ENCODE measurements at regions not wholly inside any gene's neighbourhood (a gene's known extent, or its start where the extent isn't known, plus 50 kb on each side); places are given as distances from the start of the nearest gene placed in this dataset.

GRCh38 chr3:159664006-159664405 is 324.6 kb upstream of the IL12A start:
- BruUV-seq (replicated peaks): no TSS peak
- Histone ChIP-seq H4K20me1 (replicated peaks; ENCODE audit: control insufficient read depth, insufficient read depth, low read length) (no peaks in the 10 kb centered on the region), H3K4me1 (replicated peaks in 1 of 2; ENCODE audit: control insufficient read depth in 2 of 2, insufficient read depth in 2 of 2, low read length in 2 of 2) (no peaks in the 10 kb centered on the region), H2AFZ (ENCODE audit: low read depth, low read length) (no peak overlapping the region), H3K9me1 (ENCODE audit: control insufficient read depth, insufficient read depth, low read length) (no peaks in the 10 kb centered on the region), H3K9me3 (replicated peaks; ENCODE audit: control insufficient read depth, insufficient read depth, low read depth, low read length) (no peaks in the 10 kb centered on the region), H3K79me2 (ENCODE audit: control insufficient read depth, insufficient read depth, low read length) (no peaks in the 10 kb centered on the region), H3K36me3 (ENCODE audit: control insufficient read depth, insufficient read depth, low read length) (no peaks in the 10 kb centered on the region), H3K4me2 (ENCODE audit: insufficient read depth, low read length) (no peak overlapping the region), H3K9ac (ENCODE audit: insufficient read depth in 1 of 2, low read depth in 2 of 2, low read length in 2 of 2) (no peak overlapping the region), H3K27me3 (ENCODE audit: control insufficient read depth in 2 of 2, insufficient read depth in 2 of 2, low read length in 2 of 2) (no peaks in the 10 kb centered on the region), H3K27ac (ENCODE audit: extremely low read depth, low read depth, low read length) (no peak overlapping the region), H3K4me3 (no peak overlapping the region)
- ChIA-PET POLR2A (no interaction called here), CTCF (ENCODE audit: low intra/inter-chr PET ratio) (no interaction called here)
- TF ChIP-seq EHMT2 (IDR thresholded peaks at IDR 0.05) (no peak), ZNF121 (CRISPR knock-in tag; conservative IDR thresholded peaks at IDR 0.05) (no peak), HIVEP1 (CRISPR knock-in tag; IDR thresholded peaks at IDR 0.05) (no peak)
- TF ChIP-seq, protein P1, sequence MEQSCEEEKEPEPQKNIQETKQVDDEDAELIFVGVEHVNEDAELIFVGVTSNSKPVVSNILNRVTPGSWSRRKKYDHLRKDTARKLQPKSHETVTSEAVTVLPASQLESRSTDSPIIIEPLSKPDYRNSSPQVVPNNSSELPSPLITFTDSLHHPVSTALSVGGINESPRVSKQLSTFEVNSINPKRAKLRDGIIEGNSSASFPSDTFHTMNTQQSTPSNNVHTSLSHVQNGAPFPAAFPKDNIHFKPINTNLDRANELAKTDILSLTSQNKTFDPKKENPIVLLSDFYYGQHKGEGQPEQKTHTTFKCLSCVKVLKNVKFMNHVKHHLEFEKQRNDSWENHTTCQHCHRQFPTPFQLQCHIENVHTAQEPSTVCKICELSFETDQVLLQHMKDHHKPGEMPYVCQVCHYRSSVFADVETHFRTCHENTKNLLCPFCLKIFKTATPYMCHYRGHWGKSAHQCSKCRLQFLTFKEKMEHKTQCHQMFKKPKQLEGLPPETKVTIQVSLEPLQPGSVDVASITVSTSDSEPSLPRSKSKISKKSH (CRISPR knock-in tag; IDR thresholded peaks at IDR 0.05): no peak
- no peak for FAIRE-seq
- in situ Hi-C loops (cut with MboI): no loop called here
- intact Hi-C loops (cut with micrococcal nuclease): no loop called here
- WGBS (ENCODE audit: insufficient coverage, low coverage, missing lambda C conversion rate): 0% methylated on average over 2 of the region's 2 CpGs
- no peak for ATAC-seq
- no peak for DNase-seq (ENCODE audit: extremely low read depth in 1 of 4, low spot score in 3 of 4)

DNA sequence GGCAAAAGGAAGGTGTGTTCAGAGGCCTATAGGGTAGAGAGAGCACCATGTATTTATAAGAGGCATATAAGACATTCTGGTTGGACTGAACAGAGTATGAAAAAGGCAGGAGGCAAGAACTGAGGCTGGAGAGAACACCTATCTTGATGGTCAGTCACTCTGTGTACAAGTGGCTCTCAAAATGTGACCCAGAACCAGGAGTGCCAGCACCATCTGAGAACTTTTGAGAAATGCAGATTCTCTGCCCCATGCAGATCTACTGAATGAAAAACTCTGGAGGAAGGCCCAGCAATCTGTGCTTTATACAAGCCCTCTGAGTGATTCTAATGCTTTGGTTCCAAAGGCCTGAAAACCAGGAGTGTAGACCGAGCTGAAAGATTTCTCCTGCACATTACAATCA is 324.0 kb upstream of the IL12A start:
- intact Hi-C loops (cut with micrococcal nuclease): no loop called here
- FAIRE-seq: no peak
- no peak for TF ChIP-seq ELF2 (CRISPR knock-in tag; IDR thresholded peaks at IDR 0.05)
- TF ChIP-seq, protein P2, sequence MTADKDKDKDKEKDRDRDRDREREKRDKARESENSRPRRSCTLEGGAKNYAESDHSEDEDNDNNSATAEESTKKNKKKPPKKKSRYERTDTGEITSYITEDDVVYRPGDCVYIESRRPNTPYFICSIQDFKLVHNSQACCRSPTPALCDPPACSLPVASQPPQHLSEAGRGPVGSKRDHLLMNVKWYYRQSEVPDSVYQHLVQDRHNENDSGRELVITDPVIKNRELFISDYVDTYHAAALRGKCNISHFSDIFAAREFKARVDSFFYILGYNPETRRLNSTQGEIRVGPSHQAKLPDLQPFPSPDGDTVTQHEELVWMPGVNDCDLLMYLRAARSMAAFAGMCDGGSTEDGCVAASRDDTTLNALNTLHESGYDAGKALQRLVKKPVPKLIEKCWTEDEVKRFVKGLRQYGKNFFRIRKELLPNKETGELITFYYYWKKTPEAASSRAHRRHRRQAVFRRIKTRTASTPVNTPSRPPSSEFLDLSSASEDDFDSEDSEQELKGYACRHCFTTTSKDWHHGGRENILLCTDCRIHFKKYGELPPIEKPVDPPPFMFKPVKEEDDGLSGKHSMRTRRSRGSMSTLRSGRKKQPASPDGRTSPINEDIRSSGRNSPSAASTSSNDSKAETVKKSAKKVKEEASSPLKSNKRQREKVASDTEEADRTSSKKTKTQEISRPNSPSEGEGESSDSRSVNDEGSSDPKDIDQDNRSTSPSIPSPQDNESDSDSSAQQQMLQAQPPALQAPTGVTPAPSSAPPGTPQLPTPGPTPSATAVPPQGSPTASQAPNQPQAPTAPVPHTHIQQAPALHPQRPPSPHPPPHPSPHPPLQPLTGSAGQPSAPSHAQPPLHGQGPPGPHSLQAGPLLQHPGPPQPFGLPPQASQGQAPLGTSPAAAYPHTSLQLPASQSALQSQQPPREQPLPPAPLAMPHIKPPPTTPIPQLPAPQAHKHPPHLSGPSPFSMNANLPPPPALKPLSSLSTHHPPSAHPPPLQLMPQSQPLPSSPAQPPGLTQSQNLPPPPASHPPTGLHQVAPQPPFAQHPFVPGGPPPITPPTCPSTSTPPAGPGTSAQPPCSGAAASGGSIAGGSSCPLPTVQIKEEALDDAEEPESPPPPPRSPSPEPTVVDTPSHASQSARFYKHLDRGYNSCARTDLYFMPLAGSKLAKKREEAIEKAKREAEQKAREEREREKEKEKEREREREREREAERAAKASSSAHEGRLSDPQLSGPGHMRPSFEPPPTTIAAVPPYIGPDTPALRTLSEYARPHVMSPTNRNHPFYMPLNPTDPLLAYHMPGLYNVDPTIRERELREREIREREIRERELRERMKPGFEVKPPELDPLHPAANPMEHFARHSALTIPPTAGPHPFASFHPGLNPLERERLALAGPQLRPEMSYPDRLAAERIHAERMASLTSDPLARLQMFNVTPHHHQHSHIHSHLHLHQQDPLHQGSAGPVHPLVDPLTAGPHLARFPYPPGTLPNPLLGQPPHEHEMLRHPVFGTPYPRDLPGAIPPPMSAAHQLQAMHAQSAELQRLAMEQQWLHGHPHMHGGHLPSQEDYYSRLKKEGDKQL (CRISPR knock-in tag; IDR thresholded peaks at IDR 0.05; ENCODE audit: borderline replicate concordance): no peak
- no peak for TF ChIP-seq ETS2 (tag; IDR thresholded peaks at IDR 0.05; ENCODE audit: borderline replicate concordance, poor library complexity, severe bottlenecking)
- TF ChIP-seq, protein P3, sequence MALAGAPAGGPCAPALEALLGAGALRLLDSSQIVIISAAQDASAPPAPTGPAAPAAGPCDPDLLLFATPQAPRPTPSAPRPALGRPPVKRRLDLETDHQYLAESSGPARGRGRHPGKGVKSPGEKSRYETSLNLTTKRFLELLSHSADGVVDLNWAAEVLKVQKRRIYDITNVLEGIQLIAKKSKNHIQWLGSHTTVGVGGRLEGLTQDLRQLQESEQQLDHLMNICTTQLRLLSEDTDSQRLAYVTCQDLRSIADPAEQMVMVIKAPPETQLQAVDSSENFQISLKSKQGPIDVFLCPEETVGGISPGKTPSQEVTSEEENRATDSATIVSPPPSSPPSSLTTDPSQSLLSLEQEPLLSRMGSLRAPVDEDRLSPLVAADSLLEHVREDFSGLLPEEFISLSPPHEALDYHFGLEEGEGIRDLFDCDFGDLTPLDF (CRISPR knock-in tag; IDR thresholded peaks at IDR 0.05): no peak
- TF ChIP-seq ZKSCAN3 (CRISPR knock-in tag; IDR thresholded peaks at IDR 0.05): no peak

More for the DNA sequence above, 324.0 kb upstream of the IL12A start:
- in situ Hi-C loops (cut with MboI): no loop called here
- no peaks in the 10 kb centered on the region for H4K20me1 ChIP-seq (replicated peaks; ENCODE audit: control insufficient read depth, insufficient read depth, low read length)
- BruUV-seq (replicated peaks): no TSS peak
- ChIA-PET POLR2A (no interaction called here), CTCF (ENCODE audit: low intra/inter-chr PET ratio) (no interaction called here)
- no peaks in the 10 kb centered on the region for H3K4me1 ChIP-seq (replicated peaks in 1 of 2; ENCODE audit: control insufficient read depth in 2 of 2, insufficient read depth in 2 of 2, low read length in 2 of 2)
- no peaks in the 10 kb centered on the region for H3K27me3 ChIP-seq (ENCODE audit: control insufficient read depth in 2 of 2, insufficient read depth in 2 of 2, low read length in 2 of 2)
- no peak overlapping the region for H3K27ac ChIP-seq (ENCODE audit: extremely low read depth, low read depth, low read length)
- no peak overlapping the region for H3K4me2 ChIP-seq (ENCODE audit: insufficient read depth, low read length)
- no peak overlapping the region for H3K9ac ChIP-seq (ENCODE audit: insufficient read depth in 1 of 2, low read depth in 2 of 2, low read length in 2 of 2)
- H3K9me3 ChIP-seq (replicated peaks; ENCODE audit: control insufficient read depth, insufficient read depth, low read depth, low read length): no peaks in the 10 kb centered on the region
- H3K4me3 ChIP-seq: no peak overlapping the region
- WGBS (ENCODE audit: insufficient coverage, low coverage, missing lambda C conversion rate): 0% methylated on average over 1 of the region's 1 CpG
- H2AFZ ChIP-seq (ENCODE audit: low read depth, low read length): no peak overlapping the region
- H3K9me1 ChIP-seq (ENCODE audit: control insufficient read depth, insufficient read depth, low read length): no peaks in the 10 kb centered on the region
- DNase-seq (ENCODE audit: extremely low read depth in 1 of 4, low spot score in 3 of 4) (no peak), ATAC-seq (no peak)
- H3K36me3 ChIP-seq (ENCODE audit: control insufficient read depth, insufficient read depth, low read length): no peaks in the 10 kb centered on the region
- H3K79me2 ChIP-seq (ENCODE audit: control insufficient read depth, insufficient read depth, low read length): no peaks in the 10 kb centered on the region
